SU-DHL-6 (cell line): ENCODE measurements at regions not wholly inside any gene's neighbourhood (a gene's known extent, or its start where the extent isn't known, plus 50 kb on each side); places are given as distances from the start of the nearest gene placed in this dataset.
A peak's percentile ranks its signal among the peaks of the same experiment; 100 is the strongest.
"Not testable (repeated sequence)": the region's sequence is repeated elsewhere in the genome, so short reads cannot be mapped to it uniquely, and the experiment has no call there.

Experiments
- H2AFZ ChIP-seq: fragments of 200-600 bp; sonication (generic); 2 replicates; pipeline ENCODE4 v1.6.1; 2014; ENCODE audit warnings: low read depth, mild to moderate bottlenecking, moderate library complexity, mixed read lengths, antibody characterized with exemption, low read length; ENCODE audit not compliant: severe bottlenecking
- H3F3A ChIP-seq: fragments of 200-600 bp; shearing (Covaris generic); 2 replicates; pipeline ENCODE4 v1.6.0; 2016; ENCODE audit warnings: antibody characterized with exemption, mild to moderate bottlenecking; ENCODE audit not compliant: insufficient read depth
- H3K27ac ChIP-seq: fragments of 200-600 bp; sonication (generic); 2 replicates; pipeline ENCODE4 v1.5.1; 2016; ENCODE audit warnings: low read depth, mild to moderate bottlenecking, low read length, moderate library complexity, mixed read lengths
- H3K27me3 ChIP-seq: fragments of 200-600 bp; sonication (generic), shearing (Covaris generic); 2 replicates; pipeline ENCODE4 v1.6.0; 2014; ENCODE audit warnings: mild to moderate bottlenecking, low read length
- H3K36me3 ChIP-seq: fragments of 200-600 bp; sonication (generic); 2 replicates; pipeline ENCODE4 v1.6.1; 2014; ENCODE audit warnings: mild to moderate bottlenecking, low read length, mixed read lengths
- H3K4me2 ChIP-seq: fragments of 300-600, 200-600 bp; shearing (Covaris generic), sonication (generic); 2 replicates; pipeline ENCODE4 v1.6.0; 2014; ENCODE audit warnings: low read length, low read depth, mild to moderate bottlenecking; ENCODE audit not compliant: poor library complexity, severe bottlenecking
- H3K4me3 ChIP-seq: fragments of 200-600 bp; sonication (generic); 2 replicates; pipeline ENCODE4 v1.5.1; 2014; ENCODE audit warnings: antibody characterized with exemption, low read length, mild to moderate bottlenecking, mixed read lengths; ENCODE audit not compliant: insufficient read depth, poor library complexity, severe bottlenecking
- H3K79me2 ChIP-seq: fragments of 200-600 bp; sonication (generic); 2 replicates; pipeline ENCODE4 v1.6.1; 2014; ENCODE audit warnings: mild to moderate bottlenecking, low read length, moderate library complexity; ENCODE audit not compliant: insufficient read depth
- H3K9ac ChIP-seq: fragments of 200-600 bp; sonication (generic); 2 replicates; pipeline ENCODE4 v1.7.0; 2014; ENCODE audit warnings: mild to moderate bottlenecking, low read length
- H3K9me2 ChIP-seq: fragments of 200-600 bp; sonication (generic); replicated peaks from 2 replicates; pipeline ENCODE4 v1.6.1; 2014; ENCODE audit warnings: low read length; ENCODE audit not compliant: insufficient read depth
- H3K9me3 ChIP-seq: fragments of 200-600 bp; sonication (generic); 2 replicates; pipeline ENCODE4 v1.6.1; 2014; ENCODE audit warnings: low read length, mixed read lengths; ENCODE audit not compliant: insufficient read depth
- H4K20me1 ChIP-seq: fragments of 200-600 bp; sonication (generic); 2 replicates; pipeline ENCODE4 v1.6.1; 2014; ENCODE audit warnings: low read depth, mild to moderate bottlenecking, antibody characterized with exemption, low read length, moderate library complexity, mixed read lengths
- EZH2phosphoT487 ChIP-seq: fragments of 200-600 bp; sonication (generic), shearing (Covaris generic); conservative IDR thresholded peaks from 2 replicates; pipeline ENCODE4 v1.6.1; 2018; ENCODE audit warnings: mild to moderate bottlenecking, antibody characterized with exemption, low read length, moderate library complexity, mixed read lengths
- TF ChIP-seq, protein P1 (sequence below): fragments of 200-600 bp; sonication (generic); IDR thresholded peaks from one replicate; pipeline ENCODE4 v1.5.1; 2017; ENCODE audit warnings: antibody characterized with exemption, mild to moderate bottlenecking, low read length, moderate library complexity; ENCODE audit not compliant: insufficient read depth, poor library complexity, severe bottlenecking

DNA sequence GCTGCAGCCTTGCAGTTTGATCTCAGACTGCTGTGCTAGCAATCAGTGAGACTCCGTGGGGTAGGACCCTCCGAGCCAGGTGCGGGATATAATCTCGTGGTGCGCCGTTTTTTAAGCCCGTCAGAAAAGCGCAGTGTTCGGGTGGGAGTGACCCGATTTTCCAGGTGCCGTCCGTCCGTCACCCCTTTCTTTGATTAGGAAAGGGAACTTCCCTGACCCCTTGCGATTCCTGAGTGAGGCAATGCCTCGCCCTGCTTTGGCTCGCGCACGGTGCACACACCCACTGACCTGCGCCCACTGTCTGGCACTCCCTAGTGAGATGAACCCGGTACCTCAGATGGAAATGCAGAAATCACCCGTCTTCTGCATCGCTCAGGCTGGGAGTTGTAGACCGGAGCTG is 203.2 kb downstream of the SNCAIP start:
- not testable (repeated sequence) for H4K20me1 ChIP-seq, H3F3A ChIP-seq, H3K9ac ChIP-seq, H3K36me3 ChIP-seq, H3K9me2 ChIP-seq, H3K9me3 ChIP-seq, H3K4me3 ChIP-seq, H3K27ac ChIP-seq, H3K4me2 ChIP-seq, H2AFZ ChIP-seq, H3K79me2 ChIP-seq, H3K27me3 ChIP-seq

DNA sequence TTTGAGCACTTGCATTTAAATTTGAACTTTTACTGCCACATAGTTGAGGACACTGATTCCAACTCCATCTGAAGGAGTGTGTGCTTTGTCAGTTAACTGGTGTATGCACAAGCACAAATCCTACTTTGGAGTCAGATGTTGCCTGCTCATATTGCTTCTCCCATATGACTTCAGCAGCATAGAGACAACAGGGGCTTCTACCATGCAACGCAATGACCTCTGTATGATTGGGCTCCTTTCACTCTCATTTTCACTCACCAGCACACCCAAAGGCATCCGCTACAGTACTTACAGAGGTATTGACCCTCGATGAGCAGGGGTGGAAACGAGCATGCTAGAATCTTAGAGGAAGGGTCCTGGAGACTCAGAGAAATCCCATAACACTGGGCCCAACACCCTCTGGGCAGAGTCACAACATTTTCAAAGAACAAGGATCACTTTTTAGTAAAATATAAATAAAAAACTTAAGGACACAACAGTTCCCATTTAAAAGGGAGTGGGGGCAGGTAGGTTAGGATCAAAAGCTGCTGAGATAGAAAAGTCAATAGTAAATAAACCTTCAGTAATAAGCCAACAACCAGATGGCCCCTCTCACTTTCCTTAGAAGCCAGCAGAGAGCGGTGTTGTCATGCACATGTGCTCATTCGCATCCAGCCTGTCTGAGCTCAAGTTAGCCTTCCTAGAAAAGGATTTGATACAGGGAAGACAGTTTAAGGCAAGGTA is 203.8 kb downstream of the SNCAIP start:
- TF ChIP-seq, protein P1, sequence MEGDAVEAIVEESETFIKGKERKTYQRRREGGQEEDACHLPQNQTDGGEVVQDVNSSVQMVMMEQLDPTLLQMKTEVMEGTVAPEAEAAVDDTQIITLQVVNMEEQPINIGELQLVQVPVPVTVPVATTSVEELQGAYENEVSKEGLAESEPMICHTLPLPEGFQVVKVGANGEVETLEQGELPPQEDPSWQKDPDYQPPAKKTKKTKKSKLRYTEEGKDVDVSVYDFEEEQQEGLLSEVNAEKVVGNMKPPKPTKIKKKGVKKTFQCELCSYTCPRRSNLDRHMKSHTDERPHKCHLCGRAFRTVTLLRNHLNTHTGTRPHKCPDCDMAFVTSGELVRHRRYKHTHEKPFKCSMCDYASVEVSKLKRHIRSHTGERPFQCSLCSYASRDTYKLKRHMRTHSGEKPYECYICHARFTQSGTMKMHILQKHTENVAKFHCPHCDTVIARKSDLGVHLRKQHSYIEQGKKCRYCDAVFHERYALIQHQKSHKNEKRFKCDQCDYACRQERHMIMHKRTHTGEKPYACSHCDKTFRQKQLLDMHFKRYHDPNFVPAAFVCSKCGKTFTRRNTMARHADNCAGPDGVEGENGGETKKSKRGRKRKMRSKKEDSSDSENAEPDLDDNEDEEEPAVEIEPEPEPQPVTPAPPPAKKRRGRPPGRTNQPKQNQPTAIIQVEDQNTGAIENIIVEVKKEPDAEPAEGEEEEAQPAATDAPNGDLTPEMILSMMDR: peak; percentile 29
- no peak for TF ChIP-seq EZH2phosphoT487
- no peaks in the 10 kb centered on the region for H3K36me3 ChIP-seq
- H3K27me3 ChIP-seq: no peaks in the 10 kb centered on the region

DNA sequence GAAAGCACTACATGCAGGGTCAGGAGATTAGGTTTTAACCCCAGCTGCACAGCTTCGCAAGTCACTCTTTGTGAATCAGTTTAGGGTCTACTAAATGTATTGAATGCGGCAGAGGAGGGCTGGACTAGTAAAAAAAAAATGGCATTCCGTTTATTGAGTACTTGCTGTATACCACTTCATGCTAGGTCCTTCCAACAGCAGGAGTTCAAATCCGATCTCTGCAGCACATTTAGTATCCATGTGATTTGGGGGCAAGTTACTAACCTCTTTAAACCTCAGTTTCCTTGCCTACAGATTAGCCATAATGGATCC is 204.4 kb downstream of the SNCAIP start:
- H2AFZ ChIP-seq: no peak overlapping the region

More for the DNA sequence above, 203.8 kb downstream of the SNCAIP start:
- H3K27ac ChIP-seq: no peak overlapping the region
- no peaks in the 10 kb centered on the region for H3K79me2 ChIP-seq
- H3K4me3 ChIP-seq: no peak overlapping the region
- H3K4me2 ChIP-seq: no peak overlapping the region
- no peaks in the 10 kb centered on the region for H4K20me1 ChIP-seq
- H3K9ac ChIP-seq: no peak overlapping the region
- H3F3A ChIP-seq: no peaks in the 10 kb centered on the region
- H3K9me2 ChIP-seq: no peaks in the 10 kb centered on the region
- no peaks in the 10 kb centered on the region for H3K9me3 ChIP-seq
- no peak overlapping the region for H2AFZ ChIP-seq

DNA sequence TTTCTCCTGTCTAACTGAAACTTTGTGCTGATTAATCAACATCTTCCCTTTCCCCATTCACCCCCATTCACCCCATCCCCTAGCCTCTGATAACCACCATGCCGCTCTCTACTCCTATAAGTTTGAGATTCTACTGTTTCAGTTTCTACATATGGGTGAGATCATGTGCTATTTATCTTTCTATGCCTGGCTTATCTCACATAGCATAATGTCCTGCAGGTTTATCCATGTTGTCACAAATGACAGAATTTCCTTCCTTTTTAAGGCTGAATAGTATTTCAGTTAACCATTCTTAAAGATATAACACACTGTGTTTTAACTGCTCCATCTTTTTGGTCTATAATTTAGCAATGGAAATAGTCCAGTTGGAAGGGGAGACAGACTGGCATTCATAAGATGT is 205.1 kb downstream of the SNCAIP start:
- no peak overlapping the region for H3K4me3 ChIP-seq
- H3K9me3 ChIP-seq: no peaks in the 10 kb centered on the region
- no peak overlapping the region for H3K9ac ChIP-seq
- H3K4me2 ChIP-seq: no peak overlapping the region
- no peaks in the 10 kb centered on the region for H3F3A ChIP-seq
- no peaks in the 10 kb centered on the region for H3K27me3 ChIP-seq
- TF ChIP-seq EZH2phosphoT487: no peak
- TF ChIP-seq, protein P1: no peak
- no peaks in the 10 kb centered on the region for H3K36me3 ChIP-seq
- no peaks in the 10 kb centered on the region for H3K9me2 ChIP-seq
- H3K79me2 ChIP-seq: no peaks in the 10 kb centered on the region
- no peak overlapping the region for H2AFZ ChIP-seq
- no peaks in the 10 kb centered on the region for H4K20me1 ChIP-seq
- H3K27ac ChIP-seq: no peak overlapping the region

More for the DNA sequence above, 204.4 kb downstream of the SNCAIP start:
- Histone ChIP-seq H3K27ac (no peak overlapping the region), H3K79me2 (no peaks in the 10 kb centered on the region), H3K4me2 (no peak overlapping the region), H3K4me3 (no peak overlapping the region), H3F3A (no peaks in the 10 kb centered on the region), H4K20me1 (no peaks in the 10 kb centered on the region), H3K36me3 (no peaks in the 10 kb centered on the region), H3K9ac (no peak overlapping the region), H3K27me3 (no peaks in the 10 kb centered on the region), H3K9me2 (no peaks in the 10 kb centered on the region), H3K9me3 (no peaks in the 10 kb centered on the region)
- no peak for TF ChIP-seq EZH2phosphoT487
- TF ChIP-seq, protein P1: peak; percentile 3
